ENCODE measurements at regions not wholly inside any gene's neighbourhood (a gene's known extent, or its start where the extent isn't known, plus 50 kb on each side); places are given as distances from the start of the nearest gene placed in this dataset.

GRCh38 chr14:53538316-53538881 is 385.3 kb upstream of the DDHD1 start:
- TF ChIP-seq CTCF (conservative IDR thresholded peaks at IDR 0.05 in 1 of 2, IDR thresholded peaks at IDR 0.05 in 1 of 2; ENCODE audit: extremely low read depth in 1 of 2, insufficient read depth in 1 of 2, low read depth in 1 of 2, low read length in 2 of 2): no peak
- TF ChIP-seq EZH2 (IDR thresholded peaks at IDR 0.05; ENCODE audit: borderline replicate concordance, low read length): no peak
